HFF-Myc (cell line): ENCODE measurements at regions not wholly inside any gene's neighbourhood (a gene's known extent, or its start where the extent isn't known, plus 50 kb on each side); places are given as distances from the start of the nearest gene placed in this dataset.

Experiments
- DNase-seq: peaks from one replicate; pipeline ENCODE4 v3.0.0-alpha.2; 2011; ENCODE audit warnings: low read depth; ENCODE audit errors: extremely low read depth
- H3K4me3 ChIP-seq: replicated peaks from 2 replicates; pipeline ENCODE4 v1.5.1; 2011; ENCODE audit warnings: low read depth, mild to moderate bottlenecking, control low read depth, low read length
- TF ChIP-seq, protein P1 (sequence below): IDR thresholded peaks from 2 replicates; pipeline ENCODE4 v1.5.1; 2012; ENCODE audit warnings: mild to moderate bottlenecking, low read depth, low read length, control low read depth; ENCODE audit errors: missing control alignments

DNA sequence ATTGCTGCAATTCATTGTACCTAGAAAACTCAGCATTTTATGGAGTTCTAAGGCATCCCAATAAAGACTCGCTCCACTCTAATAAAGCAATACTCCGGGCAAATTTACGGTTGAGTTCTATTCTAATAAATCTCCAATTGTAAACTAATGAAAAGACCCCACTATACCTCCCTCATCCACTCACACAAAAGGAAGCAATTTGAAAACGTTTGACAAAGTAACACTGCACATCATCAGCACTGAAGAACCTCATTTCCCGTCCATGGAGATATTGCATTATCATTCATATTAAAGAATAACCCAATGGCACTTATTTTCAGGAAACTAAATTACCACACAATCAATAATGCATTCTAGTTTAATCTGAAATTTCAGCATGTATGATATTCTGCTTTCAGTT, 111.0 kb upstream of the LMO3 start:
- DNase-seq = no peak
- no peak overlapping the region for H3K4me3 ChIP-seq
- TF ChIP-seq, protein P1, sequence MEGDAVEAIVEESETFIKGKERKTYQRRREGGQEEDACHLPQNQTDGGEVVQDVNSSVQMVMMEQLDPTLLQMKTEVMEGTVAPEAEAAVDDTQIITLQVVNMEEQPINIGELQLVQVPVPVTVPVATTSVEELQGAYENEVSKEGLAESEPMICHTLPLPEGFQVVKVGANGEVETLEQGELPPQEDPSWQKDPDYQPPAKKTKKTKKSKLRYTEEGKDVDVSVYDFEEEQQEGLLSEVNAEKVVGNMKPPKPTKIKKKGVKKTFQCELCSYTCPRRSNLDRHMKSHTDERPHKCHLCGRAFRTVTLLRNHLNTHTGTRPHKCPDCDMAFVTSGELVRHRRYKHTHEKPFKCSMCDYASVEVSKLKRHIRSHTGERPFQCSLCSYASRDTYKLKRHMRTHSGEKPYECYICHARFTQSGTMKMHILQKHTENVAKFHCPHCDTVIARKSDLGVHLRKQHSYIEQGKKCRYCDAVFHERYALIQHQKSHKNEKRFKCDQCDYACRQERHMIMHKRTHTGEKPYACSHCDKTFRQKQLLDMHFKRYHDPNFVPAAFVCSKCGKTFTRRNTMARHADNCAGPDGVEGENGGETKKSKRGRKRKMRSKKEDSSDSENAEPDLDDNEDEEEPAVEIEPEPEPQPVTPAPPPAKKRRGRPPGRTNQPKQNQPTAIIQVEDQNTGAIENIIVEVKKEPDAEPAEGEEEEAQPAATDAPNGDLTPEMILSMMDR = no peak

DNA sequence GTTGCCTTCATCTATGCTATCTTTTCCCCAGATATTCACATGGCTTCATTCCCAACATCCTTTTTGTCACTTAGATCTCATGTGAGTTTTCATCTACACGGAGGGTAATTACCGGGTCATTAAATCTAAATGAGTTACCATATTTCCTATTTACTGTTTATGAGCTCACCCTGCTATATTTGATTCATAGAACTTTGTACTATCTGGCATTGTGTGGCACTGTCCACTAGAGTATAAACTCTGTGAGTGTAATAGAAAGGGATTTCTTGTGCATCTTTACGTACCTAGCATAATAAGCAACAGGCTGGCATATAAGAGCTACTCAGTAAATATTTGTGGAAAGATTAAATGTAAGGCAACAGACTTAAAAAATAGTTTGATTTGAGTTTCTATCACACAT, 86.1 kb upstream of the LMO3 start:
- TF ChIP-seq, protein P1 = no peak
- no peak for DNase-seq
- no peak overlapping the region for H3K4me3 ChIP-seq

DNA sequence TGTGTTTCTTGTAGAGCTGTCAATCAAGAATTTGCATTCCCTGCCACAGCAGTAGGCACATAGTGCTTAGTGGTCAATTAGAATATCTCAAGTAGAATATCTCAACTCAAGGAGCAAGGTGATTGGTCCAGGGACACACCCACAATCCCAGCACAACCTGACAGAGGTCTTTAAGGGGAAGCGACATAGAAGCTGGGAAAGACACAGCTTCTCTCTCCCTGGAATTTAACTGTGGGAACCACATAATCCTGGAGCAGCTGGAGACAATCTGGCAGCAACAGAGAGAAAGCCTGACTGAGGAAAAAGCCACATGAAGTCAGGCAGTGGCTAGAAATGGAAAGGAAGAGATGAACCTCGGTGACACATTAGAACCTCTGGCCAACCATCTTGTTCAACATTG, 85.7 kb upstream of the LMO3 start:
- DNase-seq = no peak
- TF ChIP-seq, protein P1 = no peak
- no peak overlapping the region for H3K4me3 ChIP-seq

DNA sequence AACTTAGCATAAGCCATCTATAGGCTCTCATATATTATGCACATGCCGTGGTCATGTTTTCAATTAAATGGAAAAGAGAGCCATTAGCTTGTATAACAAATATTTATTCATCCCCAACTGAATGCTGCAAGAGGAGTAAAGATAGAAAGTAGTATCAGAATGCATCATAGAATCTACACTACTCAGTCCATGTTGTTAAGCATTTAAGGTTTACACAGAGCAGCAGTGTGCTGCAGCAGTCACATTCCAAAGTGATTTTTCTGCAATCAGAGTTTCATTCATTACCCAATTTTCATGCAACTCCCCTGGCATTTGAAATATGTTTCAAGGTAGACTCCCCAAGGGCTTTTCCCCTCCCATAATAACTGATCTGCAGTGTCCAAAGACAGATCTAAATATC, 82.2 kb upstream of the LMO3 start:
- H3K4me3 ChIP-seq = no peak overlapping the region
- no peak for DNase-seq
- TF ChIP-seq, protein P1 = no peak

DNA sequence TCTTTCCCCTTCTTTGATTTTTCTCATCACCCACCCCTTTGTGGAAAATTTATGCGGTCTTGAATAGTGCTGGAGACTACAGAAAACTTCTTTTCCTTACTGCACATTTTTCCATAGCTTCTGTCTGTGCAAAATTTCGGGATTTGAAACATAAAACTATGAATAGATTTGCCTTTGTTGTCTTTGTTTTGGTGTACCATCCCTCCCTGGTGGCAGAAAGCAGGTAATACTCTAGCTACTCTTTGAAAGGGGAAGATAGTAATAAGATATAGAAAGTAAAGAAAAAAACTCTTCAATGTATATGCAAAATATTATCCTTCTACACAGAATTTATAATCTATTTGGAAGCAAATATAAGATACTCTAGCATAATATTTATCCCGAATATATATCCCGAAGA, 79.1 kb upstream of the LMO3 start:
- no peak for DNase-seq
- H3K4me3 ChIP-seq = no peak overlapping the region

DNA sequence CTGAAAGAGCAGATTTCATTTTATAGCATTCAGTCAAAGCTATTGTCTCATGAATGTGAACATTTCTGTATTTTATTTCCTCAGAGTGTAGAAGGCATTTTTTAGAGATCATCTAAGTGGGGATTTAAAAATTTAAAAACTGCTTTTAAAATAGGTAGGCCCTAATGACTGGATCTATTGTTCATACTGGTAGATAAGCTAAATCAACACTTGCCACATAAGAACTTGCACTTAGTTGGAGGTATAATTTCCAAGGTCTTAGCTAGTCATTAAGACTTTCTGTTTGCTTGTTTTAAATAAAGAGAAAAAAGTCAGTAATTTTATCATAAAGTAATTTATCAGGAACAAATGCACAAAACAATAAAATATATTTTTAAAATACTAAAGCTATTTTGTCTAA, 75.2 kb upstream of the LMO3 start:
- no peak for DNase-seq
- no peak overlapping the region for H3K4me3 ChIP-seq
- TF ChIP-seq, protein P1 = no peak

More for the DNA sequence above, 79.1 kb upstream of the LMO3 start:
- TF ChIP-seq, protein P1 = no peak

DNA sequence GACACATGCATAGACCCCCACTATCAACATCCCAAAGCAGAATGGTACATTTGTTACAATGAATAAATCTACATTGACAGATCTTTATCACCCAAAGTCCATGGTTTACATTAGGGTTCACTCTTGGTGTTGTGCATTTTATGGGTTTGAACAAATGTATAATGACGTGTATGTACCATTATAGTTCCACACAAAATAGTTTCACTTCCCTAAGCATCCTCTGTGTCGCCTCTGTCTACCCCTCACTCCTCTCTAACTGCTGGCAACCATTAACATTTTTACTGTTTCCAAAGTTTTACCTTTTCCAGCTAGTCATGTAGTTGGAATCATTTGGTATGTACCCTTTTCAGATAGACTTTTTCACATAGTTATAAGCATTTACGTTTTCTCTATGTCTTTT, 69.5 kb upstream of the LMO3 start:
- TF ChIP-seq, protein P1 = no peak
- DNase-seq = no peak

More for the DNA sequence above, 69.5 kb upstream of the LMO3 start:
- H3K4me3 ChIP-seq = no peak overlapping the region
